Activated naive CD4-positive, alpha-beta T cell treated with anti-CD3 and anti-CD28 coated beads, Interleukin-2, amount 50 U/mL, for 16 hours (primary cell): ENCODE measurements at regions not wholly inside any gene's neighbourhood (a gene's known extent, or its start where the extent isn't known, plus 50 kb on each side); places are given as distances from the start of the nearest gene placed in this dataset.
A peak's percentile ranks its signal among the peaks of the same experiment; 100 is the strongest.
"Not testable (repeated sequence)": the region's sequence is repeated elsewhere in the genome, so short reads cannot be mapped to it uniquely, and the experiment has no call there.

Experiments used
- DNase-seq: peaks from one replicate; pipeline ENCODE4 v3.0.0-alpha.2; 2020

DNA sequence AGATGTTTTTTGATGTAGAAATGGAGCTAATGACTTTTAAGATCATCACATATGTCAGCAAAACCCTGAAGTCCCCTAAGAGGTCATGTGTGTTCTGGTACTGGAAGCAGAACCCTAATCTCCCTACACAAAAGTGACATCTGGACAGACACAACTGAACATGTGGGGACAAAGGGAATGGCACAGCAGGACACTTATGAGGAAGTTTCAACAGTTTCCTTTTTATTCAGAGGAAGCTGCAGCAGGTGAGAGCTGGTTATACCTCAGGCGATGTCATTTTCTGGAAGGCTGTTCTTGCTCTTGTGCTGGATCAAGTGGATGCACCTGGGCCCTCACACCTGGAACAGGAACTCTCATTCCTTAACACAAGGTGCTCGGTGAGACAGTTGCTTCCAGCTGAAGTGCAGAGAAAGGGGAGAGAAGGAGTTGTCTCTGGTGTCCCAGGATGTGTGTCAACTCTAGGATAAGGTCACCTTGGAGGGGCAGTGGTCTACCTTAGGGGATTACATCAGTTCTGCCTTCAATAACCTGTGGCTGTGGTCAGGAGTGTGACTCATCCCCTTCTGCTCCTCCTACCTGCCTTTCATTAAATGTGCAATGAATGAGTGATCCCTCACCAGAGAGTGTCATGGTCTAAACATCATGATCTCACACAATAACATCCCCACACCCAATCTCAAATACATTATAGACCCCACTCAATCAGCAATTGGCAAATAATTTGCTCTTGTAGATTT is 463.4 kb downstream of the TMEM121 start:
- no peak for DNase-seq

DNA sequence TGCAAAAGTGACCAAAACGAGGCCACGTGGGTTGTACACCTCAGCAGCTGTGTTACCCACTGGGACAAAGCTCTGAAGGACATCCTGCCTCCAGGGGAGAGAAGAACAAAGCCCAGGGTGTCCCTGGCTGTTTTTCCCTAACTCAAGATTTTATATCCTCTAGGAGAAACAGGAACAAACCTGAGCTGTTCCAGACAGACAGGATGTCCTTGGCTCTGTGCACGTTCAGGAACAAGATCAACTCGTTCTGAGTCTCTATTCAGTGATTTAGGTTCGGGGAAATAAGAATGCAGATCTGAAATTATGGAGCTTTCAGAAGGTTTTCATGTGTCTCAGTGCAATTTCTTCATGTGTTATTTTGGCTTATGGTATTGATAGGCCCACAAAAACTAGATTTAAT is 465.3 kb downstream of the TMEM121 start:
- not testable (repeated sequence) for DNase-seq

DNA sequence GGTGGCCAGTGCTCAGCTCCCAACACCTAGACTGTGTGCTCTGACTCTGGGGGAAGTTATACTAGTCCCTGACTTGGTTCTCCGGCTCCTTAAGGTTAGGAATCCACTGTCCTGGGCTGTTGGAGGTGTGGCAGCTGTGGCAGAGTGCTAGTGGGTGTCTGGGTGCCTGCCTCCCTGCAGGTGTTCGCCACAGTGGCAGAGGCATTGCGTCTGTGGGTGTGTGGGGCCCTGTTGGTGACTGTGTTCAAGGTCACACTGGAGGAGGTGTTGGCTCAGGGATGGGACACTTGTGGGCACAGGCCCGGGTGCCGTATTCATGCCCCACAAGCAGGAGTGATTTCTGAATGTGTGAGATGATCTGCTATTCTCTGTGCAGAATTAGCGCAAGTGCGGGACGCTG is 467.4 kb downstream of the TMEM121 start:
- no peak for DNase-seq

DNA sequence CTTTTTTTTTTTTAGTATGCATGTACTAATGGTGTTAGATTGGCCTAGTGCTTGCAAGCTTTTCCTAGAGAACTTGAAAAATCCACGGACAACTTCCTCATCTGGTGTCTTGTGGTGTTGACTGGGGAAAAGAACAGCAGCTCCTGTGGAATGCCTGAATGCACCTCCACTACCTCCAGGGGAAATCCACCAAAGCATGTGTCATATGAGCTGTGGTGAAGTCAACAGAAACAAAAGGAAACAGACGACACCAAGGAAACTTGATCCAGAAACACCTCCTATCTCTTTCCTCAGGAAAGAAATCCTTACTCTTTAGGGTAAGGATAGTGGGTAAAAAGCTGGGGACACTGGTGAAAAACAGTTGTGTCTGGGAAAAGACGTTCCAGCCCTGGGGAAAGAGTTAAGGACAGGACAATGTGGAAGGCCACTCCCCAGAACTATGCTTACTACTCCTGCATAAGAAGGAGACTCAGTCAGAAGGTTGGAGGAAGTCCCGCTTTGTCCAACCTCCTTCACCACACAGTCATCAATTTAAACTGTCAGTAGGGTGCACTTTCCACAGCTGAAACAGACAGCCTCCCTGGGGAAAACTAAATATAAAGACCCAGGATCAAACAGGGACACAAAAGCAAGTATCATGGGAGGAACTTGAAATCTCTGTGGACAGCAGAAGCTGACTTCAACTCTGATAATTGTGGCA is 468.8 kb downstream of the TMEM121 start:
- DNase-seq = not testable (repeated sequence)

DNA sequence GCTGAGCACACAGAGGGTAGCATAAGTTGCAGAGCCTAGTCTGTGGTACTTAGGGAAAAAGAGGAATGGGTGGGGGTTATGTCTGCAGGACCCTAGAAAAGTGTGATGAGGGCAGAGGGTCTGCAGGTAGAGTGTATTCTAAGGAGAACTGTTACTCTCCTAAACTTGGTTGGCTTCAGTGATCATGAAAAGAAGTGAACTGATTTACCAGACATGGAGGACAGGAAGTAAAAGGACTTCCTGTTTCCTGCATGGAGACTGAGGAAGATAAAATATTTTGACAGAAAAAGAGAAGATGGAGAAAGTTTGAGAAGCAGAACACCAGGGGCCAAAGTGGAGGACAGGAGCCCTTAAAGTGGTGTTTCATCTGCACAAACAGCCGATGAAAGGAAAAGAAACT is 472.2 kb downstream of the TMEM121 start:
- DNase-seq = not testable (repeated sequence)

DNA sequence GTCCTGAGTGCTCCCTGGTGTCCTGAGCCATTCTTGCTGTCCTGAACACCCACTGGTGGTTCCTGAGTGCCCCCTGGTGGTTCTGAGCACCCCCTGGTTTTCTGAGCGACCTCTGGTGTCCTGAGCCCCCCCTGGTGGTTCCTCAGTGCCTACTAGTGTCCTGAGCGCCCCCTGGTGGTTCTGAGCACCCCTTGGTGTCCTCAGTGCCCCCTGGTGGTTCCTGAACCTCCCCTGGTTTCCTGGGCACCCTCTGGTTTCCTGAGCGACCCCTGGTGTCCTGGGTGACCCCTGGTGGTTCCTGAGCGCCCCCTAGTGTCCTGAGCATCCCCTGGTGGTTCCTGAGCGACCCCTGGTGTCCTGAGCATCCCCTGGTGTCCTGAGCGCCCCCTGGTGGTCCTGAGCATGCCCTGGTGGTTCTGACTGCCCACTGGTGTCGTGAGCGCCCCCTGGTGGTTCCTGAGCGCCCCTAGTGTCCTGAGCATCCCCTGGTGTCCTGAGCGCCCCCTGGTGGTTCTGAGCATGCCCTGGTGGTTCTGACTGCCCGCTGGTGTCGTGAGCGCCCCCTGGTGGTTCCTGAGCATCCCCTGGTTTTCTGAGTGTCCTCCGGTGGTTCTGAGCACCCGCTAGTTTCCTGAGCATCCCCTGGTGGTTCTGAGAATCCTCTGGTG is 473.1 kb downstream of the TMEM121 start:
- peak; percentile 87 for DNase-seq

DNA sequence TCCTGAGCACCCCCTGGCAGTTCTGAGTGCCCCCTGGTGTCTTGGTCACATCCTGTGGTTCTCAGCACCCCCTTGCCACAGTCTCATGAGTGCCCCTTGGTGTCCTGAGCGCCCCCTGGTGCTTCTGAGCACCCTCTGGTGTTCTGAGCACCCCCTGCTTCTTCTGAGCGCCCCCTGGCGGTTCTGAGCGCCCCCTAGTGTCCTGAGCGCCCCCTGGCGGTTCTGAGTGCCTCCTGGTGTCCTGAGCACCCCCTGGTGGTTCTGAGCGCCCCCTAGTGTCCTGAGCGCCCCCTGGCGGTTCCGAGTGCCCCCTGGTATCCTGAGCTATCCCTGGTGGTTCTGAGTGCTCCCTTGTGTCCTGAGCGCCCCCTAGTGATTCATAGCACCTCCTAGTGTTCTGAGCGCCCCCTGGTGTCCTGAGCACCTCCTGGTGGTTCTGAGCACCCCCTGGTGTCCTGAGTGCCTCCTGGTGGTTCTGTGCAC is 473.7 kb downstream of the TMEM121 start:
- peak; percentile 29 for DNase-seq

DNA sequence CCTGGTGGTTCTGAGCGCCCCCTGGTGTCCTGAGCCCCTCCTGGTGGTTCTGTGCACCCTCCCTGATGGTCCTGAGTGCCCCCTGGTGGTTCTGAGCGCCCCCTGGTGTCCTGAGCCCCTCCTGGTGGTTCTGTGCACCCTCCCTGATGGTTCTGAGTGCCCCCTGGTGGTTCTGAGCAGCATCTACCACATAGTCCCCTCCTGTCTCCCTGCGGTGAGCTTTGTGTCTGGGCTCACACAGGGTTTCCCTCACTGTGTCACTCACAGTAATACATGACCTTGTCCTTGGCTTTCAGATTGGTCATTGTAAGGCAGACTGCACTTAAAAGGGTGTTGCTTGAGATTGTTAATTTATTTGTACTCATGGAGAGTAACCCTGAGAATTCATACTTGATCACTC is 474.9 kb downstream of the TMEM121 start:
- DNase-seq = not testable (repeated sequence)

DNA sequence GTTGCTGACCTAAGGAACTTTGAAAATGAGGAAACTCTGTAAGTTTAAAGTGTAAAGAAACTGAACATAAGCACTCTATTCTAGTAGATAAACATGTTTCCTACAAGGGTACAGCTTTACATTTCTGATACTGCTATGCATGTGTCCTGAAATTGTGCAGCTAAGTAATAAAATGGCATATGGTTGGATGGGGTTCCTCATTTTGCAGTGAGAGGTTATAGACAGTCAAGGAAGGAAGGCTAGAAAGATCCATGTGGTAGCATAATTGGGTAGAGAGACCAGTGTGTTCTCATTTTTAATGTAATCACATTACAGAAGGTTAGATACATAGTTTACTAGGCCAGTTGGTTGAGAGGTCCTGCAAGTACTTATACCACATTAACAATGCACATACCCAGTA is 477.0 kb downstream of the TMEM121 start:
- no peak for DNase-seq

DNA sequence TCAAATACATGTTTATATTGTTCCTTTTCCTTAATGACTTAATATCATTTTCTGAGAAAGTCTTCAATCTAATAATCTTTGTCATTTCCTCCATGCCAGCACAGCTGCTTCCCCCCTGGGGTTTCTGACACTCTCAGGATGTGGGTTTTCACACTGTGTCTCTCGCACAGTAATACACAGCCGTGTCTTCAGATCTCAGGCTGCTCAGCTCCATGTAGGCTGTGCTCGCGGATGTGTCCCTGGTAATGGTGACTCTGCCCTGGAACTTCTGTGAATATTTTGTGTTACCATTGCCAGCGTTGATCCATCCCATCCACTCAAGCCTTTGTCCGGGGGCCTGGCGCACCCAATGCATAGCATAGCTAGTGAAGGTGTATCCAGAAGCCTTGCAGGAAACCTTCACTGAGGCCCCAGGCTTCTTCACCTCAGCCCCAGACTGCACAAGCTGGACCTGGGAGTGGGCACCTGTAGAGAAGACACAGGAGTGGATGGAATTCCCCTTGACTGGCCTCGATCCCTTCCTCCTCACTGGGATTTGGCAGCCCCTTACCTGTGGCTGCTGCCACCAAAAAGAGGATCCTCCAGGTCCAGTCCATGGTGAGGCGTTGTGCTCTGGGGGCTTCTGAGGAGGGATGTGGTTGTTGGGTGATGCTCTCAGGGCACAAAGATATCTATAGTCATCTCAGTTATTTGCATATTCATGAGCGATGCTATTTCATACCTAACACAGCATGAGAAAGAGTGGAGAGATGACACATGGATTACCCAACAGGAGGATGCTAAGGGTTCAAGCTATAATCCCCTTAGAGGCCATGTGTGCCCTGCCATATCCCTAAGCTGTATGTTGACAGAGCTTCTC is 478.8 kb downstream of the TMEM121 start:
- peak; percentile 68 for DNase-seq

DNA sequence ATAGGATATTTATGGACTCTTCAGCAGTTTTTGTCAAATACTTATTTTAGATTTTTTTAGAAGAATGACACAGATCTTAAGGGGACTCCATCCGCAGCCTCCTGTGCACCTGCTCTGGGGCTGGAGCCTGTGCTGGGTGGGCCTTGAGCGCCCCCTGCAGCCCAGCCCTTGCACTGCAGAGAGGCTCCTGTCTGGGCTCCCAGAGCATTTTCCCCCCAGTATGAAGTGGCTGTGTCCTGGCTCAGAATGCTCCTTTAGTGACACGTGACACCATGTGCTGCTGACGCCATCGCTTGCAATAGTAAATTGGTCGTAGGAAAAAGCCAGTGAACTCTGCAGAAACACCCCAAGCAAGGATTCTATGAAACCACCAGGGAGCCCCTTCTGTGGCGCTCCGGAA is 479.7 kb downstream of the TMEM121 start:
- peak; percentile 65 for DNase-seq

DNA sequence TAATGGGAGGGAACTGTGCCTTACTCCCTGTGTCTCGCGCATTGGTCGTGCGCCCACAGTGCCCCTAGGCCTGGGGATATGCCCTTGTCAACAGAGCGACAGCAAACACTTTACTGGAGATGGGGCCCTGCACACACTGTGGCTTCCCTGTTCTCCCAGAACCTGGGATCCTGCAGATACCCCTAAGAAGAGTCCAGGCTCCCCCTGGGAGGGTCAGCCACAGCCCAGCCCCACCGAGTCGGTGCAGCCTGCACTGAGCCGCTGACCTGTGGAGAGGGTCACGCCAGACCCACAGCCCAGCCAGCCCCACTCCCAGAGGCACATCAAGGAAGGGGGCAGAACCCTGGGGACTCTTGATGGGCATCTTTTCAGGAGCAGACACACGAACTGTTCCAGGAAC is 480.3 kb downstream of the TMEM121 start:
- DNase-seq = not testable (repeated sequence)

DNA sequence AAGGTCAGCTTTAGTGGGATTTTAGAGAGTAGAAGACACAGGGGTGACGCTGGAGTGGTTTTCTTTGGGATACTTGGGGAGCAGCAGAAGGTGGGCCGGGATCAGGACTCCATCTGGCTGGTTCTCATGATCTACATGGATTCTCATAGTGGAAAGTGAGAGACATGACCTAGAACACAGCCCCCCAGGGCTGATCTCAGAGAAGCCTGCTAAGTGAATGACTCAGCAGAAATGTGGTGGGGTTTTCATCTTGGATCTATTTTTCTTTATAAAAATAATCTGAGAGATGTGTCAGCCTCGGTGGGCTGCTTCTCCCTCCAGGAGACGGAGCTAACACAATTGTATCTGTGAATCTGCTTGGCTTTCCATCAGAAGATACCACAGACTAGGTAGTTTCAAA is 484.4 kb downstream of the TMEM121 start:
- DNase-seq = no peak

DNA sequence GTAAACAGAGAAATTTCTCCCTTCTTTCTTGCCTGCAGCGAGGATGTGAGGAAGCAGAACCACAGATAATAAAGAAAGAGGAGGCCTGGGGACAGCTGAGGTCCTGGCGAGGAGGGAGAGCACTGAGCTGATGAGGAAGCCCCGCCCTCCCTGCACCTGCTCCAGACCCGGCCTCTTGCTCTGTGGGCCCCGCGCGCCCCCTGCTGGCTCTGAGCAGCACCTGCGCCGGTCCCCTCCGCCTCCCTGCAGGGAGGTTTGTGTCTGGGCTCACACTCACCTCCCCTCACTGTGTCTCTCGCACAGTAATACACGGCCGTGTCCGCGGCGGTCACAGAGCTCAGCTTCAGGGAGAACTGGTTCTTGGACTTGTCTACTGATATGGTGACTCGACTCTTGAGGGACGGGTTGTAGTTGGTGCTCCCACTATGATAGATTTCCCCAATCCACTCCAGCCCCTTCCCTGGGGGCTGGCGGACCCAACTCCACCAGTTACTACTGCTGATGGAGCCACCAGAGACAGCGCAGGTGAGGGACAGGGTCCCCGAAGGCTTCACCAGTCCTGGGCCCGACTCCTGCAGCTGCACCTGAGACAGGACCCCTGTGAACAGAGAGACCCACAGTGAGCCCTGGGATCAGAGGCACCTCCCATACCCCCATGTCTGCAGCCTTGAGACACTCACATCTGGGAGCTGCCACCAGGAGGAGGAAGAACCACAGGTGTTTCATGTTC is 485.4 kb downstream of the TMEM121 start:
- peak; percentile 89 for DNase-seq

DNA sequence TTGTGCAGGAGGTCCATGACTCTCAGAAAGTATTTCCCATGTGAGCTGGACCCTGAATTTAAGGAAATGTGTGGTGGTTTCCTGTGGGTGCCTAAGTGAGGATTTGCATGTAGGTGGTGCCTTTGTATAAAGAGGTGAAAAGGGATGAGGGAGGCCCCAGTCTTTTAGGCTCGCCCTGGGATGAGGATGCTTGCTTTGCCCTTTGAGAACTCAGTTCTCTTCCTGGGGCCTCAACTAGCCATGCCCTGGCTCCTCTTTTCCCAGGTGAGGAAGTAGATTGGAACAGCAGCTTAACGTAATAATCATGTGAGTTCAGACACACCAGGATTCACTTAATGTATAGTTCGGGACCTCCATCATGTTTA is 486.0 kb downstream of the TMEM121 start:
- not testable (repeated sequence) for DNase-seq

DNA sequence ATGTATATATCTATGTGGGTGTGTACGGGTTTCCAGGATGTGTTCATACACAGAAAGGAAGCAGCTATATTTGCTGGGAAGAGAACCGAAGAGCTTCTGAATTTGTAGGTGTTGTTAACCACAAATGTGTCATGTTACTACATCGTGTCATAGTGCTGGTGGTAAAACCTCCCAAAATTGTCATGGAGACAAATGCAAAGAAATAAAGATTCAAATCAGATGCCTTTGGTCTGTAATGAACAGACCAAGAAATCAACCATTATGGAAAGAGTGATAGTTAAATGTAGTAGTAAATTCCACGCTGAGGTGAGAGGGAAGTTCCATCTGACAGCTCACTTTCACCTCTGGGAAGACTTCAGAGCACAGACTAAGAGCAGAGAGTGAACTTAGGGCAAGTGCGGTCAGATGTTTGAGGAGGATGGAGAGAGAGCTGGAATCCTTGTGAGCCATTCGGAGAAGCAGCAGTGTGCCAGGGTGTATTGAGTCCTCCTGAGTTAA is 487.5 kb downstream of the TMEM121 start:
- DNase-seq = no peak

DNA sequence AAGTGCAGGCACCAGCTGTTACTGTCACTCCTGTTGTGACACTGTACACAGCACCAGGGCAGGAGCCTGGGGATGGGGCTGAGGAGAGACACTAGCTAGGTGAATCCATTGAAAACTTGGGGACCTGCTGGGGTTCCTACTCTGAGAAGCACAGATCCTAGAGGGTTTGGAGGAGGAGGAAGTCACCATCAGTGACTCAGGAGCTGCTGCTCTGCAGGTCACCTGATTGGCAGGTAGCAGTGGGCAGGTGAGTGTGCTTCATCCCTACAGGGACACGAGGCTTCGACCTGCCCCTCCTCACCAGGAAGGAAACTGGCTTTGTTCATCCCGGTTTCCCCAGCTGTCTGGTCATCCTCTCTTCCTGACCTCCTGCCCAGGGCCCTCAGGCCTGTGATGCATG is 491.6 kb downstream of the TMEM121 start:
- not testable (repeated sequence) for DNase-seq

DNA sequence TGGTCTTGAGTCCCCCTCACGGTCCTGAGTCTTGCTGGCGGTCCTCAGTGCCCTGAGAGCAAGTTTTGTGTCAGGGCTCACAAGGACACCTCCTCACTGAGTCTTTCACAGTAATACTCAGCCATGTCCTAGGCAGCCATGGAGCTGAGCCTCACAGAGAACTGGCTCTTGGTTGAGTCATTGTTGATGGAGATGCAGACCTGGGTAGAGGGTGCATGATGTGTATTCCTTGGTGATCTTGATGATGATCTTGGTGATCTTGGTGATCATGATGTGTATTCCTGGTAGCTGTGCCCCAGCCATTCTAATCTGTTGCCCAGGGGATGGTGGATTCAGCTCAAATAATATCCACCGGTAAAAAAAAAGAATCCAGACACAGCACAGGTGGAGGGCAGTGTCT is 495.4 kb downstream of the TMEM121 start:
- DNase-seq = no peak

DNA sequence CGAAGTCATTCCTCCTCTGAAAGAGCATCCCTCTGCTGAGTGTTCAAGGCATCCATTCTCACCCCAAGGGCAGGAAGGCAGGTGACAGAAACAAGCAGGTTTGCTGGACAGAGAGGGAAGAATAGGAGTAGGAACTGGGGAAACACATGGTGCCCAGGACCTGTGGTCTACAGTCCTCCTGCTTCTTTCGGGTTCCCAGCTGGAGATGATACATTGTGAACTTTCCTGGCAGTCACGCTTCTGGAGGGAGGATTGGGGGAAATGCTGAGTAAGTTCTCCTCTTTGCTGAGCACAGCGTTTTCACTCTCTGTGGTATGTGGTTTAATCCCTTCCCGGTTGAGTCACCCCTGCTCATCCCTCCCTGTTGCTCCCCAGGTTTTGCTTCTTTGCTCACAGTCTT is 496.3 kb downstream of the TMEM121 start:
- not testable (repeated sequence) for DNase-seq

DNA sequence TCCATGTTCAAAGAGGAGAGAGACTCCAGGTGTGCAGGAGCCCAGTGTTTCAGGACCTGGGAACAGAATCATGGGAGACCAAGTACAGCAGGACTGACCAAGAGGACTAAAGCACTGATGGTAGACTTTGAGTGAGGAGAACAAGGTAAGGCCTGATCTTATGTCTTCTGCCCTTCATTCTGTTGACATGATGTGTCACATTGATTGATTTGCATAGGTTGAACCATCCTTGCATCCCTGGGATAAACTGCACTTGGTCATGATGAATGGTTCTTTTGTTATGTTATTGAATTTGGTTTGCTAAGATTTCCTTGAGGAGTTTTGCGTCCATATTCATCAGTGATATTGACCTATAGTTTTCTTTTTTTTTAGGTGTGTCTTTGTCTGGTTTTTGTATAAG is 497.0 kb downstream of the TMEM121 start:
- DNase-seq = no peak

DNA sequence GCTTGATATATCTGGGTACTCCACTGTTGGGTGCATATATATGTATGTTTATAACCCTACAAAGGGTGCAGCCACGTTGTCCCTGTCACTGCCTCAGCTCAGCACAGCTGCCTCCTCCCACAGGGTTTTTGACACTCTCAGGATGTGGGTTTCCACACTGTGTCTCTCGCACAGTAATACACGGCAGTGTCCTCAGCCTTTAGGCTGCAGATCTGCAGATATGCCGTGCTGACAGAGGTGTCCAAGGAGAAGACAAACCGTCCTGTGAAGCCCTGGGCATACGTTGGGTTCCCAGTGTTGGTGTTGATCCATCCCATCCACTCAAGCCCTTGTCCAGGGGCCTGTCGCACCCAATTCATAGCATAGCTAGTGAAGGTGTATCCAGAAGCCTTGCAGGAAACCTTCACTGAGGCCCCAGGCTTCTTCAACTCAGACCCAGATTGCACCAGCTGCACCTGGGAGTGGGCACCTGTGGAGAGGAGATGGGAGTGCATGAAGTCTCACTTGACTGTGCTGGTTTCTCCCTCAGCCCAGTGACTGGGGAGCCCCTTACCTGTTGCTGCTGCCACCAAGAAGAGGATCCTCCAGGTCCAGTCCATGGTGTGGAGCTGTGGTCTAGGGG is 498.7 kb downstream of the TMEM121 start:
- DNase-seq = peak; percentile 29

DNA sequence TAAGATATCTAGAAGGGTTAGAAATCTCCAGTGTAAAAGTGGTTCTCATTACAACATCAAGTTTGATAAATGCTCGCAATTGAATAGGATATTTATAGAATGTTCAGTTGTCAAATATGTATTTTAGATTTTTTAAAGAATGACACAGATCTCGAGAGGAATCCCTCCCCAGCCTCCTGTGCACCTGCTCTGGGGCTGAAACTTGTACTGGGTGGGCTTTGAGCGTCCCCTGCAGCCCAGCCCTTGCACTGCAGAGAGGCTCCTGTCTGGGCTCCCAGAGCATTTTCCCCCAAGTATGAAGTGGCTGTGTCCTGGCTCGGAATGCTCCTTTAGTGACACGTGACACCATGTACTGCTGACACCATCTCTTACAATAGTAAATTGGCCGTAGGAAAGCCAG is 499.6 kb downstream of the TMEM121 start:
- no peak for DNase-seq
